ENCODE measurements at regions not wholly inside any gene's neighbourhood (a gene's known extent, or its start where the extent isn't known, plus 50 kb on each side); places are given as distances from the start of the nearest gene placed in this dataset.

- DNase-seq = no peak
Measured at GRCh38 chr15:93247466-93248121, 158.6 kb upstream of the RGMA start.

GRCh38 chr15:93246266-93247242 lies 157.5 kb upstream of the RGMA start:
- DNase-seq = peak; percentile 71

- DNase-seq = no peak
Measured at GRCh38 chr15:93245661-93246042, 156.6 kb upstream of the RGMA start.

GRCh38 chr15:93244696-93245660 lies 156.0 kb upstream of the RGMA start:
- no peak for DNase-seq

GRCh38 chr15:93243573-93243972 lies 154.6 kb upstream of the RGMA start:
- no peak for DNase-seq

GRCh38 chr15:93241696-93242585 lies 152.9 kb upstream of the RGMA start:
- DNase-seq = no peak

- no peak for DNase-seq
Measured at GRCh38 chr15:93239993-93240392, 151.0 kb upstream of the RGMA start.

GRCh38 chr15:93239591-93239990 lies 150.6 kb upstream of the RGMA start:
- no peak for DNase-seq

- no peak for DNase-seq
Measured at GRCh38 chr15:93238641-93239040, 149.6 kb upstream of the RGMA start.

- DNase-seq = no peak
Measured at GRCh38 chr15:93235926-93236780, 147.1 kb upstream of the RGMA start.

GRCh38 chr15:93235269-93235668 lies 146.3 kb upstream of the RGMA start:
- DNase-seq = no peak

- DNase-seq = no peak
Measured at GRCh38 chr15:93233710-93234109, 144.7 kb upstream of the RGMA start.

GRCh38 chr15:93232845-93233244 lies 143.8 kb upstream of the RGMA start:
- DNase-seq = no peak

- no peak for DNase-seq
Measured at GRCh38 chr15:93231994-93232393, 143.0 kb upstream of the RGMA start.

- no peak for DNase-seq
Measured at GRCh38 chr15:93231261-93231925, 142.4 kb upstream of the RGMA start.

- no peak for DNase-seq
Measured at GRCh38 chr15:93228546-93228945, 139.5 kb upstream of the RGMA start.

- no peak for DNase-seq
Measured at GRCh38 chr15:93223803-93224202, 134.8 kb upstream of the RGMA start.

GRCh38 chr15:93221759-93222158 lies 132.7 kb upstream of the RGMA start:
- DNase-seq = no peak

- no peak for DNase-seq
Measured at GRCh38 chr15:93219859-93220420, 130.9 kb upstream of the RGMA start.

GRCh38 chr15:93217343-93217742 lies 128.3 kb upstream of the RGMA start:
- DNase-seq = no peak

Data from NCI-H1105 treated with DMSO at 0.1 percent for 48 hours (cell line).